Cardiac muscle cell (in vitro differentiated cells and primary cell): ENCODE measurements at regions not wholly inside any gene's neighbourhood (a gene's known extent, or its start where the extent isn't known, plus 50 kb on each side); places are given as distances from the start of the nearest gene placed in this dataset.
"Not testable (repeated sequence)": the region's sequence is repeated elsewhere in the genome, so short reads cannot be mapped to it uniquely, and the experiment has no call there.

Source experiments
- DNase-seq, 2 donors: peaks; one replicate each; pipeline versions ENCODE4 v3.0.0 to v3.0.0-alpha.2; 2010 to 2017; ENCODE audit warnings: low read depth in 1 of 2, low spot score in 1 of 2
- H3K27ac ChIP-seq: fragments of 200-600 bp; sonication (generic); 2 replicates; pipeline ENCODE4 v1.5.1; 2016
- H3K27me3 ChIP-seq: fragments of 200-600 bp; sonication (generic); 2 replicates; pipeline ENCODE4 v1.6.0; 2016; ENCODE audit warnings: control low read depth
- H3K36me3 ChIP-seq: fragments of 200-600 bp; sonication (generic); 2 replicates; pipeline ENCODE4 v1.5.1; 2016; ENCODE audit warnings: control low read depth
- H3K4me1 ChIP-seq: fragments of 200-600 bp; sonication (generic); 2 replicates; pipeline ENCODE4 v1.8.1; 2017; ENCODE audit warnings: low read depth, mild to moderate bottlenecking, mixed run types
- H3K4me3 ChIP-seq: fragments of 200-600 bp; sonication (generic); 2 replicates; pipeline ENCODE4 v1.5.1; 2016; ENCODE audit warnings: mild to moderate bottlenecking
- H3K9me3 ChIP-seq: fragments of 200-600 bp; sonication (generic); 2 replicates; pipeline ENCODE4 v1.5.1; 2017; ENCODE audit warnings: low read depth, mild to moderate bottlenecking, control low read depth
- TF ChIP-seq, protein P1 (sequence below): IDR thresholded peaks from 2 replicates; pipeline ENCODE4 v1.5.1; 2012; ENCODE audit warnings: low read depth, mild to moderate bottlenecking, low read length

DNA sequence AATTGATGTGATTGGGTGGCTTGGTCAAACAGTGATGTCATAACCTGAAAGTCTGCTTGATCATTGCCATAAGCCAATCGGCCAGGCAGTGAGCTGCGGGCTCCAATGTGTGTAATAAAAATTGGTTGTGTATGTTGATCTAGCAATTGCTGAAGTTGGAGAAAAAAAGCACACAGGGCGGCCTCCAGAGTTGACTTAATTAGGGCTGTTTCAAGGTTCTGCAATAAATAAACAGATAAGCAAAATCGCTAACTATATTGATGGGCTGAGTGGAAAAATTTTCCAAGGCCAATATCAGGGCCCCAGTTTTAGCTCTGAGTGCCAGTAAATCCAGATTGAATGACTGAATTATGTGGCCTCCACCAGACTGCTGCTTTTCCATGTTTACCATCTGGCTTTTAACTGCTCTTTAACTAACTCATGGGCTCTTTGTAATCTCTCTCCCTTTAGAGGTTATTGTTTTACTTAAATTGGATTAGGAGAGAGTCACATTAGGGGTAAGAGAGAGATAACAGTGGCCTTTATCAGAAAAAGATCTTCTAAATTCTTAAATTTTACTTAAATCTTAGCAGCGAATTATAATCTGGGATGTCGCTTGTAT is 160.6 kb upstream of the WDFY3 start:
- TF ChIP-seq, protein P1, sequence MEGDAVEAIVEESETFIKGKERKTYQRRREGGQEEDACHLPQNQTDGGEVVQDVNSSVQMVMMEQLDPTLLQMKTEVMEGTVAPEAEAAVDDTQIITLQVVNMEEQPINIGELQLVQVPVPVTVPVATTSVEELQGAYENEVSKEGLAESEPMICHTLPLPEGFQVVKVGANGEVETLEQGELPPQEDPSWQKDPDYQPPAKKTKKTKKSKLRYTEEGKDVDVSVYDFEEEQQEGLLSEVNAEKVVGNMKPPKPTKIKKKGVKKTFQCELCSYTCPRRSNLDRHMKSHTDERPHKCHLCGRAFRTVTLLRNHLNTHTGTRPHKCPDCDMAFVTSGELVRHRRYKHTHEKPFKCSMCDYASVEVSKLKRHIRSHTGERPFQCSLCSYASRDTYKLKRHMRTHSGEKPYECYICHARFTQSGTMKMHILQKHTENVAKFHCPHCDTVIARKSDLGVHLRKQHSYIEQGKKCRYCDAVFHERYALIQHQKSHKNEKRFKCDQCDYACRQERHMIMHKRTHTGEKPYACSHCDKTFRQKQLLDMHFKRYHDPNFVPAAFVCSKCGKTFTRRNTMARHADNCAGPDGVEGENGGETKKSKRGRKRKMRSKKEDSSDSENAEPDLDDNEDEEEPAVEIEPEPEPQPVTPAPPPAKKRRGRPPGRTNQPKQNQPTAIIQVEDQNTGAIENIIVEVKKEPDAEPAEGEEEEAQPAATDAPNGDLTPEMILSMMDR = no peak
- no peaks in the 10 kb centered on the region for H3K9me3 ChIP-seq
- no peaks in the 10 kb centered on the region for H3K36me3 ChIP-seq
- DNase-seq = no peak
- no peaks in the 10 kb centered on the region for H3K27me3 ChIP-seq
- H3K27ac ChIP-seq = no peak overlapping the region
- H3K4me1 ChIP-seq = no peaks in the 10 kb centered on the region
- no peak overlapping the region for H3K4me3 ChIP-seq

DNA sequence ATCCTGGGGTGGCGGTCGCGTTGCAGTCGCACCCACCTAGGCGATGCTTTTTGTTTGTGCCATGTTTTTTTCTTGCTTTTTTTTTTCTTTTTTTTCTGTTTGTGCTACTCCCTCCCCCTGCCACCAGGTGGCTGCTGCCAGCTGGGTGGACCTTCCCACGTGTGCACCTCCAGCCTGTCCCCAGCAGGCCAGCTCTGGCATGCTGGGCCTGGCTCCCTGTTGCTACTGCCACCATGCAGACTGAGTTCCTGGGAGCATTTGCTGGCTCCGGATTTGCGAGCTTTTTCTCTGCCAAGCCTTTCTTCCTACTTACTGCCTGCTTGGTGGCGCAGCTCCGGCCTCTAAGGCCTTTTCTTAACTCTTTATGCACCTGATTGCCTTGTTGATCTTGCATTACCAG is 161.2 kb upstream of the WDFY3 start:
- TF ChIP-seq, protein P1 = peak; percentile 53
- H3K36me3 ChIP-seq = no peaks in the 10 kb centered on the region
- H3K27me3 ChIP-seq = no peaks in the 10 kb centered on the region
- no peak overlapping the region for H3K4me3 ChIP-seq
- H3K9me3 ChIP-seq = no peaks in the 10 kb centered on the region
- H3K27ac ChIP-seq = no peak overlapping the region
- no peaks in the 10 kb centered on the region for H3K4me1 ChIP-seq
- DNase-seq = peak; percentile 55 to 56

GRCh38 chr4:85128246-85129204 is 162.0 kb upstream of the WDFY3 start:
- Histone ChIP-seq H3K4me1 (no peaks in the 10 kb centered on the region), H3K9me3 (no peaks in the 10 kb centered on the region), H3K27me3 (no peaks in the 10 kb centered on the region), H3K4me3 (no peak overlapping the region), H3K27ac (no peak overlapping the region), H3K36me3 (no peaks in the 10 kb centered on the region)
- TF ChIP-seq, protein P1 = no peak
- DNase-seq = no peak

DNA sequence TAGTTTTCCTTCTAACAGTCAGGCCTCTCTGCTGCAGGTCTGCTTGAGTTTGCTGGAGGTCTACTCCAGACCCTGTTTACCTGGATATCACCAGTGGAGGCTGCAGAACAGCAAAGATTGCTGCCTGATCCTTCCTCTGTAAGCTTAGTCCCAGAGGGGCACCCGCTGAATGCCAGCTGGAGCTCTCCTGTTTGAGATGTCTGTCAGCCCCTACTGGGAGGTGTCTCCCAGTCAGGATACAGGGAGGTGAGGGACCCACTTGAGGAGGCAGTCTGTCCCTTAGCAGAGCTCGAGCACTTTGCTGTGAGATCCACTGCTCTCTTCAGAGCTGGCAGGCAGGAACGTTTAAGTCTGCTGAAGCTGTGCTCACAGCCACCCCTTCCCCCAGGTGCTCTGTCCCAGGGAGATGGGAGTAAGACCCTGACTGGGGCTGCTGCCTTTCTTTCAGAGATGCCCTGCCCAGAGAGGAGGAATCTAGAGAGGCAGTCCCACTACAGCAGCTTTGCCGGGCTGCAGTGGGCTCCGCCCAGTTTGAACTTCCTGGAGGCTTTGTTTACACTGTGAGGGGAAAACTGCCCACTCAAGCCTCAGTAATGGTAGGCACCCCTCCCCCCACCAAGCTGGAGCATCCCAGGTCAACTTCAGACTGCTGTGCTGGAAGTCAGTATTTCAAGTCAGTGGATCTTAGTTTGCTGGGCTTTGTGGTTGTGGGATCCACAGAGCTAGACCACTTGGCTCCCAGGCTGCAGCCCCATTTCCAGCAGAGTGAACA is 163.1 kb upstream of the WDFY3 start:
- not testable (repeated sequence) for H3K9me3 ChIP-seq, DNase-seq, H3K4me3 ChIP-seq, H3K27me3 ChIP-seq, H3K4me1 ChIP-seq, H3K36me3 ChIP-seq, H3K27ac ChIP-seq

- DNase-seq = no peak
- no peaks in the 10 kb centered on the region for H3K27me3 ChIP-seq
These were observed 165.6 kb upstream of the WDFY3 start for GRCh38 chr4:85132117-85132516.

More at GRCh38 chr4:85132117-85132516, 165.6 kb upstream of the WDFY3 start:
- no peaks in the 10 kb centered on the region for H3K9me3 ChIP-seq
- TF ChIP-seq, protein P1 = no peak
- no peak overlapping the region for H3K4me3 ChIP-seq
- no peaks in the 10 kb centered on the region for H3K4me1 ChIP-seq
- no peak overlapping the region for H3K27ac ChIP-seq
- no peaks in the 10 kb centered on the region for H3K36me3 ChIP-seq
